Endothelial cell of umbilical vein (primary cell): ENCODE measurements at regions not wholly inside any gene's neighbourhood (a gene's known extent, or its start where the extent isn't known, plus 50 kb on each side); places are given as distances from the start of the nearest gene placed in this dataset.

Experiments used
- BruUV-seq: library from RNA; stranded (reverse); fragments of 400-500 nt; replicated peaks from 2 replicates; lab custom pipeline; 2021; lab: Mats Ljungman, UMichigan
- CTCF ChIA-PET: fragments of 300-600, 350-600 bp; sonication (Branson Sonifier 250); formaldehyde crosslinking; loops from one replicate; lab custom pipeline; 2021; ENCODE audit warnings: antibody characterized with exemption, inconsistent platforms; lab: Charles Lee
- POLR2A ChIA-PET: fragments of 300-600, 350-600 bp; sonication (Branson Sonifier 250); formaldehyde crosslinking; loops from one replicate; lab custom pipeline; 2021; ENCODE audit warnings: antibody characterized with exemption, inconsistent platforms; lab: Charles Lee
- DNase-seq: peaks from one replicate; pipeline ENCODE4 v3.0.0-alpha.2; 2011; ENCODE audit warnings: low read depth, low spot score
- FAIRE-seq: peaks from 2 replicates; lab custom pipeline; 2011; peaks lifted over from hg19 to GRCh38; lab: Jason Lieb, UNC
- H2AFZ ChIP-seq: 2 replicates; pipeline ENCODE4 v1.6.0; 2012; ENCODE audit warnings: low read depth, low read length, control low read depth, inconsistent platforms
- H3K27ac ChIP-seq: 2 replicates; pipeline ENCODE4 v1.5.1; 2011; ENCODE audit warnings: low read depth, mild to moderate bottlenecking, control low read depth, low read length, moderate library complexity; ENCODE audit not compliant: insufficient read depth
- H3K27me3 ChIP-seq, 2 experiments: 2 replicates each; pipeline versions ENCODE4 v1.6.0 to v1.6.1; 2011; ENCODE audit warnings: low read length in 2 of 2, mixed read lengths in 1 of 2; ENCODE audit not compliant: control insufficient read depth in 2 of 2, insufficient read depth in 2 of 2
- H3K36me3 ChIP-seq, 2 experiments: 2 replicates in 1 of 2; 3 replicates in 1 of 2; pipeline ENCODE4 v1.5.1; 2011; ENCODE audit warnings: low read length in 2 of 2, mild to moderate bottlenecking in 1 of 2, moderate library complexity in 1 of 2; ENCODE audit not compliant: control insufficient read depth in 2 of 2, insufficient read depth in 2 of 2; ENCODE audit errors: extremely low read depth in 1 of 2
- H3K4me1 ChIP-seq: 3 replicates; pipeline ENCODE4 v1.5.1; 2011; ENCODE audit warnings: mild to moderate bottlenecking, low read length; ENCODE audit not compliant: control insufficient read depth, insufficient read depth; ENCODE audit errors: extremely low read depth
- H3K4me2 ChIP-seq: 2 replicates; pipeline ENCODE4 v1.6.1; 2011; ENCODE audit warnings: low read length, control low read depth, mixed read lengths; ENCODE audit not compliant: insufficient read depth
- H3K4me3 ChIP-seq, 3 experiments: fragments of 200-600 bp in 1 of 3; sonication (generic), shearing (Covaris generic) in 1 of 3; replicated peaks in 1 of 3; 2 replicates each; pipeline ENCODE4 v1.5.1; 2011 to 2016; ENCODE audit warnings: control low read depth in 3 of 3, low read length in 3 of 3, mild to moderate bottlenecking in 2 of 3, inconsistent platforms in 1 of 3, low read depth in 1 of 3, moderate library complexity in 1 of 3; ENCODE audit not compliant: insufficient read depth in 1 of 3
- H3K79me2 ChIP-seq: 2 replicates; pipeline ENCODE4 v1.6.0; 2012; ENCODE audit warnings: low read length, inconsistent platforms; ENCODE audit not compliant: control insufficient read depth, insufficient read depth
- H3K9ac ChIP-seq: replicated peaks from 2 replicates; pipeline ENCODE3; 2011; ENCODE audit warnings: low read length, control low read depth; ENCODE audit not compliant: insufficient read depth; ENCODE audit errors: extremely low read depth
- H3K9me1 ChIP-seq: replicated peaks from 3 replicates; pipeline ENCODE4 v1.6.0; 2011; ENCODE audit warnings: mild to moderate bottlenecking, low read length; ENCODE audit not compliant: control insufficient read depth, insufficient read depth; ENCODE audit errors: extremely low read depth
- H3K9me3 ChIP-seq: replicated peaks from 2 replicates; pipeline ENCODE4 v1.5.1; 2012; ENCODE audit warnings: low read length, inconsistent platforms; ENCODE audit not compliant: control insufficient read depth, insufficient read depth
- H4K20me1 ChIP-seq: replicated peaks from 2 replicates; pipeline ENCODE3; 2011; ENCODE audit warnings: mild to moderate bottlenecking, low read length; ENCODE audit not compliant: control insufficient read depth, insufficient read depth; ENCODE audit errors: extremely low read depth
- CTCF ChIP-seq, 2 donors: IDR thresholded peaks; 1 replicate in 1 of 2; 2 replicates in 1 of 2; pipeline ENCODE4 v1.5.1; 2011; ENCODE audit warnings: low read length in 2 of 2, mild to moderate bottlenecking in 2 of 2, moderate library complexity in 2 of 2, control low read depth in 1 of 2, inconsistent platforms in 1 of 2, low read depth in 1 of 2; ENCODE audit not compliant: insufficient read depth in 1 of 2; ENCODE audit errors: extremely low read depth in 1 of 2
- EZH2 ChIP-seq: IDR thresholded peaks from 2 replicates; pipeline ENCODE4 v1.6.1; 2012; ENCODE audit warnings: borderline replicate concordance, low read depth, mild to moderate bottlenecking, moderate library complexity, low read length, inconsistent platforms; ENCODE audit not compliant: severe bottlenecking
- FOS ChIP-seq: IDR thresholded peaks from 2 replicates; pipeline ENCODE4 v1.6.1; 2011; ENCODE audit warnings: mild to moderate bottlenecking, low read length, moderate library complexity, borderline replicate concordance; ENCODE audit not compliant: insufficient read depth
- GATA2 ChIP-seq: IDR thresholded peaks from 2 replicates; pipeline ENCODE4 v1.7.0; 2011; ENCODE audit warnings: low read depth, mild to moderate bottlenecking, moderate library complexity, mixed read lengths, low read length; ENCODE audit not compliant: insufficient read length, insufficient read depth
- JUN ChIP-seq: IDR thresholded peaks from 2 replicates; pipeline ENCODE4 v1.6.1; 2011; ENCODE audit warnings: borderline replicate concordance, low read depth; ENCODE audit not compliant: insufficient read length, insufficient read depth
- MAX ChIP-seq: IDR thresholded peaks from 2 replicates; pipeline ENCODE4 v1.6.1; 2011; ENCODE audit not compliant: insufficient read depth, insufficient read length
- MYC ChIP-seq: IDR thresholded peaks from one replicate; pipeline ENCODE4 v1.6.1; 2011; ENCODE audit warnings: mild to moderate bottlenecking, low read depth, low read length
- POLR2A ChIP-seq: IDR thresholded peaks from 2 replicates; pipeline ENCODE4 v1.6.1; 2012; ENCODE audit warnings: low read depth, mild to moderate bottlenecking, control low read depth, low read length
- POLR2AphosphoS5 ChIP-seq: IDR thresholded peaks from 2 replicates; pipeline ENCODE4 v1.6.1; 2012; ENCODE audit warnings: low read depth, mild to moderate bottlenecking, control low read depth, low read length, moderate library complexity; ENCODE audit not compliant: insufficient read depth
- dilution Hi-C: fragments of 300-500 bp; cut with MboI; formaldehyde crosslinking; loops from one replicate; pipeline ENCODE4 v1.15.0; 2019; ENCODE audit warnings: low sequenced_read_pairs; ENCODE audit not compliant: extremely low pct_ligation_motif_present
- intact Hi-C: fragments of 100-400 bp; cut with micrococcal nuclease; formaldehyde crosslinking; loops from one replicate; pipeline ENCODE4 v1.10.0; 2022

- H3K27me3 ChIP-seq = no peaks in the 10 kb centered on the region
- TF ChIP-seq FOS = no peak
- no peak for TF ChIP-seq MAX
- TF ChIP-seq JUN = no peak
- no peak for TF ChIP-seq GATA2
- TF ChIP-seq POLR2A = no peak
- no peak for TF ChIP-seq POLR2AphosphoS5
- TF ChIP-seq CTCF (IDR thresholded peaks at IDR 0.05; ENCODE audit: extremely low read depth in 1 of 2, insufficient read depth in 1 of 2, low read depth in 1 of 2, low read length in 2 of 2) = no peak
- no peak for TF ChIP-seq MYC
- no peak for TF ChIP-seq EZH2
- POLR2A ChIA-PET = no interaction called here
- intact Hi-C loops (no loop called here), dilution Hi-C loops (no loop called here)
- H3K36me3 ChIP-seq = no peaks in the 10 kb centered on the region
- CTCF ChIA-PET = no interaction called here
- BruUV-seq = no TSS peak
- DNase-seq (no peak), FAIRE-seq (no peak)
- H2AFZ ChIP-seq = no peak overlapping the region
- no peaks in the 10 kb centered on the region for H3K9me1 ChIP-seq
- no peaks in the 10 kb centered on the region for H3K79me2 ChIP-seq
- H3K4me3 ChIP-seq = no peak overlapping the region
- H4K20me1 ChIP-seq = no peaks in the 10 kb centered on the region
- no peaks in the 10 kb centered on the region for H3K9me3 ChIP-seq
- no peak overlapping the region for H3K27ac ChIP-seq
- no peak overlapping the region for H3K4me2 ChIP-seq
- no peak overlapping the region for H3K9ac ChIP-seq
- no peaks in the 10 kb centered on the region for H3K4me1 ChIP-seq
Observed at GRCh38 chr2:103005393-103005792, 243.6 kb downstream of the TMEM182 start.
